ENCODE measurements at regions not wholly inside any gene's neighbourhood (a gene's known extent, or its start where the extent isn't known, plus 50 kb on each side); places are given as distances from the start of the nearest gene placed in this dataset.
"Not testable (repeated sequence)": the region's sequence is repeated elsewhere in the genome, so short reads cannot be mapped to it uniquely, and the experiment has no call there.

- TF ChIP-seq RCOR1 (IDR thresholded peaks at IDR 0.05; ENCODE audit: low read length); REST (IDR thresholded peaks at IDR 0.05; ENCODE audit: low read depth, low read length); POLR2AphosphoS5 (IDR thresholded peaks at IDR 0.05; ENCODE audit: low read depth, low read length); FOXJ3 (CRISPR knock-in tag; IDR thresholded peaks at IDR 0.05); USF1 (IDR thresholded peaks at IDR 0.05; ENCODE audit: borderline replicate concordance, low read depth); CTCF (IDR thresholded peaks at IDR 0.05); GABPA (IDR thresholded peaks at IDR 0.05; ENCODE audit: low read depth); JUND (IDR thresholded peaks at IDR 0.05); RXRA (IDR thresholded peaks at IDR 0.05; ENCODE audit: borderline replicate concordance, low read depth); GATA2 (CRISPR knock-in tag; IDR thresholded peaks at IDR 0.05); MXI1 (IDR thresholded peaks at IDR 0.05; ENCODE audit: low read depth, low read length): not testable (repeated sequence)
Measured at GRCh38 chr21:8399866-8400265, 2121.5 kb upstream of the TPTE start.
